Left cardiac atrium (tissue), 4 donors: ENCODE measurements at regions not wholly inside any gene's neighbourhood (a gene's known extent, or its start where the extent isn't known, plus 50 kb on each side); places are given as distances from the start of the nearest gene placed in this dataset.
"Not testable (repeated sequence)": the region's sequence is repeated elsewhere in the genome, so short reads cannot be mapped to it uniquely, and the experiment has no call there.

Experiments used
- ATAC-seq, 2 donors: fragments of 200-7000 bp; cut with Tn5 transposase; one replicate each; pipeline ENCODE4 v1.9.1; 2020; ENCODE audit warnings: mild to moderate bottlenecking in 2 of 2, moderate library complexity in 2 of 2
- DNase-seq: peaks from one replicate; pipeline ENCODE4 v3.0.0-alpha.2; 2020
- intact Hi-C, 2 donors: fragments of 100-400 bp; cut with DNase I; formaldehyde crosslinking; loops; one replicate each; pipeline versions ENCODE4 v1.14.1 to v1.15.1; 2022 to 2023
- donor health status: DM: no; HTN: yes; CAD: no.
- donor health status: DM: no; HTN: yes; CAD: no; lungs with severe emphysema.
- donor health status: DM: yes; HTN: yes; CAD: no.
- donor health status: Dilated cardiomyopathy.

GRCh38 chr2:153604133-153604532 is 125.6 kb upstream of the RPRM start:
- intact Hi-C loops: no loop called here
- ATAC-seq: no peak

GRCh38 chr2:153606623-153607022 is 128.1 kb upstream of the RPRM start:
- ATAC-seq: no peak
- intact Hi-C loops: no loop called here

More at GRCh38 chr2:153604133-153604532, 125.6 kb upstream of the RPRM start:
- no peak for DNase-seq

GRCh38 chr2:153622285-153622684 is 143.7 kb upstream of the RPRM start:
- ATAC-seq (no peak), DNase-seq (no peak)
- intact Hi-C loops: no loop called here

More at GRCh38 chr2:153606623-153607022, 128.1 kb upstream of the RPRM start:
- no peak for DNase-seq

GRCh38 chr2:153623020-153623419 is 144.5 kb upstream of the RPRM start:
- intact Hi-C loops: no loop called here
- DNase-seq: no peak
- ATAC-seq: no peak

DNA sequence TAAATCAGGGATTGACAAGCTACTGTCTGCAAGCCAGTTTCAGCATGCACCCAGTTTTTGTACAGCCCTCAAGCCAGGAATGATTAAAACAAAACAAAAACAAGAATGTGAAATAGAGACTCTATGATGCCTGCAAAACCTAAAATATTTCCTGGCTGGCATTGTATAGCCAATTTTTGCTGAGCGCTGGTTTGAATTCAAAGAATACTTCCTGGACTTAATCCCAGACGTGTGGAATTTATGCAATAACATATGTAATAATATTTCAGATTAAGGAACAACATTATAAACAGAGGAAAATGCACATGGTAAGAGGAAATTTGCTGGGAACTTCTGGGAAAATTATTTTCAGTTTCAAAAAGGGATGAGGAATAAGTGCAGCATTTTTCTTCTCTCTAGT is 148.1 kb upstream of the RPRM start:
- DNase-seq (no peak), ATAC-seq (no peak)
- intact Hi-C loops: no loop called here

DNA sequence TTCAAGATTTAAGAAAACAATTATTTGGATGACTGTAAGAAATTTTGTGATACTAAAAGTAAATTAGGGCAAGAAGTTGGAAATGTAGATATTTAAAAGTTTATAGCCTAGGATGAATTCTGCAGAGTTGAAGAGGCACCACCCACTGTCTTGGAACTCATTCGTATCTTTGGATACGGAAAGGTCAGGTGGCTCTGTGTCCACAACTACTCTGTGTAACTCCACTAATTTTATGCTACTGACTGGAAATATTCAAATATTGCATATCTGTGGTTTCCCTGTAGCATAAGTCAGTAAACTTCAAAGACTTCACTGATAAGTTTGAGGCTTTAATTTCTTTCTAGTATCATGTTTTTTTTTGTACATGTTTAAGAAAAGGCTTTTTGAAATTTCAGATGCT is 156.9 kb upstream of the RPRM start:
- no peak for ATAC-seq
- no peak for DNase-seq
- intact Hi-C loops: no loop called here

DNA sequence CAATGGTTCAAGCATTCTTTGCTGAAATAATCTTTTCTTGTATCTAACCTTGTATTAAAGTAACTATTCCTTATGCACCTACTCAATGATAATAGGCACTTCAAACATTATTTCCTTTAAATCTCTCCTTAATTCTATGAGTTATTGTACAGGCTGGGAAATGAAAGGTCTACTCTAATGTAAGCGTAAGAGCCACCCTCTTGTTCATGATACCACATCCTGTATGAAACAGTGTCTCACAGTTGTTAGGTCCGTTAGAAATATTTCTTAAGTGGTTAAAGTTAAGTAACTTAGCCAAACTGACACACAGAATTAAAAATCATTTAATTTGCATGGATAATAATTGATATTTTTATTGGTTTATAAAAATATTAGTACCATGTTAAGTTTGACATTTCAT is 162.5 kb upstream of the RPRM start:
- intact Hi-C loops: no loop called here
- DNase-seq (no peak), ATAC-seq (no peak)

DNA sequence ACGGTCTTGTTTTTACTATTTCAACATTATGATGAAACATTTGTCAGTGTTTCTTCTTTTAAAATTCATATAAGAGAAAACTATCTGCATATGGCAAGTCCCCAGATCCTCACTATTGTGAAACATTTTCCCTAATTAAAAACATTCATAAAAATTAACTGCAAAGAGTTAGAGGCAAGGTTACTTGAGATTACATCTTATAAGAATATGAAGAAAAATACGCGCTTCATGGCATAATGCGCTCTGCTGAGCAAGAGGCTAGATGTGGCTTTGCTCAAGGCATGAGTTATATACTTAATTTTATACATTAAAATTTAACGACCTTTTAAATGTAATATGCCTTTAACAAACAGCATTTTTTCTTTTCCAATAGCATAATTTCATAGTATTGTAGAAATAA is 166.4 kb upstream of the RPRM start:
- intact Hi-C loops: no loop called here
- DNase-seq (no peak), ATAC-seq (no peak)

GRCh38 chr2:153645599-153645998 is 167.0 kb upstream of the RPRM start:
- DNase-seq: no peak
- intact Hi-C loops: no loop called here
- no peak for ATAC-seq

- no peak for ATAC-seq
- no peak for DNase-seq
- intact Hi-C loops: no loop called here
These were observed 179.1 kb upstream of the RPRM start for GRCh38 chr2:153657651-153658050.

GRCh38 chr2:153661801-153662200 is 183.2 kb upstream of the RPRM start:
- intact Hi-C loops: no loop called here
- DNase-seq (no peak), ATAC-seq (no peak)

- intact Hi-C loops: no loop called here
- DNase-seq (no peak), ATAC-seq (no peak)
These were observed 184.8 kb upstream of the RPRM start for GRCh38 chr2:153663371-153663770.

GRCh38 chr2:153664009-153664408 is 185.4 kb upstream of the RPRM start:
- DNase-seq, ATAC-seq, intact Hi-C loops: not testable (repeated sequence)

GRCh38 chr2:153667475-153667874 is 188.9 kb upstream of the RPRM start:
- no peak for ATAC-seq
- no peak for DNase-seq
- intact Hi-C loops: no loop called here

- DNase-seq (no peak), ATAC-seq (no peak)
- intact Hi-C loops: no loop called here
These were observed 190.4 kb upstream of the RPRM start for GRCh38 chr2:153668923-153669322.

GRCh38 chr2:153710128-153710527 is 161.6 kb upstream of the GALNT13 start:
- no peak for ATAC-seq

GRCh38 chr2:153715218-153715850 is 156.4 kb upstream of the GALNT13 start:
- ATAC-seq (no peak), DNase-seq (no peak)
- intact Hi-C loops: no loop called here

More at GRCh38 chr2:153710128-153710527, 161.6 kb upstream of the GALNT13 start:
- intact Hi-C loops: no loop called here
- DNase-seq: no peak

- ATAC-seq: no peak
- intact Hi-C loops: no loop called here
These were observed 154.7 kb upstream of the GALNT13 start for GRCh38 chr2:153717060-153717459.

GRCh38 chr2:153739394-153739793 is 132.3 kb upstream of the GALNT13 start:
- intact Hi-C loops: no loop called here
- no peak for DNase-seq
- no peak for ATAC-seq

More at GRCh38 chr2:153717060-153717459, 154.7 kb upstream of the GALNT13 start:
- DNase-seq: no peak

DNA sequence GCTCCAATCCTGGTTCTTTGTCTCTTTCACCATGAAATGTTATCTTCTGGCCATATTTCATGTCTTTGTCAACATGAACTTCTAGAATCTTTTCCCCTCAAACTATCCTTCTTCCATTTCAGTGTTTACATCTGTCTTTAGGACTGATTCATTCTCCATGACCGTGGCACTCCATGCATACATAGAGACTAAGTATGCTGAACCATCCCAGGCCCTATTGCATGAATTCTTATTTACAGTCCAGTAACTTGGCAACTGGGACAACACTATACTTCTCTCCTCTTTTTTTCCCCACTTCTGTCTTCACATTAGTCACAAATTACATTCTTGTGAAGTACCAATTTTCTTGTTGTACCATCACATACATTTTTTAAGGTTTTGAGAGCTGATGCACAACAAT is 109.8 kb upstream of the GALNT13 start:
- intact Hi-C loops: no loop called here
- DNase-seq (no peak), ATAC-seq (no peak)

DNA sequence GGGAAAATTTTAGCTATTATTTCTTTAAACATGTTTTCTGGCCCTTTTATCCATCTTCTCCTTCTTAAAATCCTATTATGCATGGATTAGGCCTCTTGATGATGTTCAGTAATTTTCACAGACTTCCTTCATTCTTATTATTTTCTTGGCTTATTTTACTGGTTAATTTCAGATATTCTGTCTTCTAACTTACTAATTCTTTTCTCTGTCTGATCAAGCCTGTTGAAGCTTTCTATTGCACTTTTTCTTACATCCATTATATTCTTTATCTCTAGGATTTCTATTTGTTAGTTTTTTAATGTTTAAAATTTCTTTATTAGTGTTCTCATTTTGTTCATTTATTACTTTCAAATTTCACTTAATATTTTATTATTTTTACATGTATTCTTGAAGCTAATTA is 105.3 kb upstream of the GALNT13 start:
- no peak for DNase-seq
- intact Hi-C loops: no loop called here
- ATAC-seq: no peak
